HEK293T (cell line): ENCODE measurements at regions not wholly inside any gene's neighbourhood (a gene's known extent, or its start where the extent isn't known, plus 50 kb on each side); places are given as distances from the start of the nearest gene placed in this dataset.
"Not testable (repeated sequence)": the region's sequence is repeated elsewhere in the genome, so short reads cannot be mapped to it uniquely, and the experiment has no call there.

Experiments used
- CTCF ChIA-PET: fragments of 350-600 bp; formaldehyde crosslinking; extraction: SDS; loops from one replicate; lab custom pipeline; 2021; ENCODE audit warnings: antibody characterized with exemption, inconsistent platforms; lab: Yijun Ruan, JAX
- POLR2A ChIA-PET: fragments of 350-600 bp; formaldehyde crosslinking; extraction: SDS; loops from one replicate; lab custom pipeline; 2020; ENCODE audit warnings: antibody characterized with exemption, inconsistent platforms; lab: Yijun Ruan, JAX
- DNase-seq: peaks from one replicate; pipeline ENCODE4 v3.0.0; 2012; ENCODE audit warnings: mixed read lengths; ENCODE audit errors: extremely low spot score
- ARNT ChIP-seq: fragments of 450-650 bp; IDR thresholded peaks from 2 replicates; pipeline ENCODE4 v1.6.1; 2017; ENCODE audit warnings: mild to moderate bottlenecking
- BHLHE40 ChIP-seq: fragments of 450-650 bp; IDR thresholded peaks from 2 replicates; pipeline ENCODE4 v1.6.1; 2016; ENCODE audit warnings: mild to moderate bottlenecking, moderate library complexity, borderline replicate concordance
- CTBP1 ChIP-seq: fragments of 450-650 bp; IDR thresholded peaks from 2 replicates; pipeline ENCODE4 v1.6.1; 2016; ENCODE audit warnings: borderline replicate concordance
- ELF4 ChIP-seq: fragments of 450-650 bp; IDR thresholded peaks from 2 replicates; pipeline ENCODE4 v1.6.1; 2017; ENCODE audit warnings: antibody characterized with exemption
- FOXA1 ChIP-seq: fragments of 450-650 bp; IDR thresholded peaks from 2 replicates; pipeline ENCODE4 v1.6.1; 2016; ENCODE audit warnings: mild to moderate bottlenecking
- FOXK2 ChIP-seq: fragments of 450-650 bp; IDR thresholded peaks from 2 replicates; pipeline ENCODE4 v1.6.1; 2016; ENCODE audit warnings: mild to moderate bottlenecking
- FOXM1 ChIP-seq: fragments of 450-650 bp; IDR thresholded peaks from 2 replicates; pipeline ENCODE4 v1.6.1; 2017; ENCODE audit warnings: mild to moderate bottlenecking, borderline replicate concordance
- HDGF ChIP-seq: fragments of 450-650 bp; IDR thresholded peaks from 2 replicates; pipeline ENCODE4 v1.6.1; 2017; ENCODE audit warnings: antibody characterized with exemption, borderline replicate concordance
- L3MBTL2 ChIP-seq: fragments of 450-650 bp; conservative IDR thresholded peaks from 2 replicates; pipeline ENCODE4 v1.6.1; 2016; ENCODE audit warnings: mild to moderate bottlenecking
- LEF1 ChIP-seq: fragments of 450-650 bp; IDR thresholded peaks from 2 replicates; pipeline ENCODE4 v1.6.1; 2017; ENCODE audit warnings: mild to moderate bottlenecking, borderline replicate concordance
- NFRKB ChIP-seq: fragments of 450-650 bp; IDR thresholded peaks from 2 replicates; pipeline ENCODE4 v1.6.1; 2016; ENCODE audit warnings: mild to moderate bottlenecking, moderate library complexity
- PKNOX1 ChIP-seq: fragments of 450-650 bp; IDR thresholded peaks from 2 replicates; pipeline ENCODE4 v1.6.1; 2016
- SP1 ChIP-seq: fragments of 450-650 bp; IDR thresholded peaks from 2 replicates; pipeline ENCODE4 v1.6.1; 2017
- SUZ12 ChIP-seq: fragments of 450-650 bp; IDR thresholded peaks from 2 replicates; pipeline ENCODE4 v1.6.1; 2016; ENCODE audit warnings: mild to moderate bottlenecking
- TARDBP ChIP-seq: fragments of 450-650 bp; IDR thresholded peaks from 2 replicates; pipeline ENCODE4 v1.6.1; 2016
- ZNF384 ChIP-seq: fragments of 450-650 bp; IDR thresholded peaks from 2 replicates; pipeline ENCODE4 v1.6.1; 2016

- TF ChIP-seq CTBP1 (no peak), FOXK2 (no peak), ARNT (no peak), FOXM1 (no peak), ZNF384 (no peak), SUZ12 (no peak), FOXA1 (no peak), LEF1 (no peak)
- ChIA-PET POLR2A (no interaction called here), CTCF (no interaction called here)
- DNase-seq = no peak
Observed at GRCh38 chr5:51802551-51803184, 419.4 kb downstream of the ISL1 start.

GRCh38 chr5:51806677-51807076 lies 423.4 kb downstream of the ISL1 start:
- TF ChIP-seq PKNOX1 (no peak), HDGF (no peak), ZNF384 (no peak), NFRKB (no peak), ELF4 (no peak), LEF1 (no peak), TARDBP (no peak), FOXA1 (no peak), ARNT (no peak), CTBP1 (no peak), BHLHE40 (no peak)
- ChIA-PET POLR2A (no interaction called here), CTCF (no interaction called here)
- no peak for DNase-seq

- no peak for TF ChIP-seq LEF1
- TF ChIP-seq ELF4 = no peak
- TF ChIP-seq FOXM1 = no peak
- no peak for TF ChIP-seq NFRKB
- no peak for TF ChIP-seq FOXA1
- TF ChIP-seq FOXK2 = no peak
- no peak for TF ChIP-seq HDGF
- no peak for TF ChIP-seq SP1
- no peak for TF ChIP-seq CTBP1
- no peak for TF ChIP-seq SUZ12
- TF ChIP-seq TARDBP = no peak
- no peak for TF ChIP-seq L3MBTL2
- TF ChIP-seq PKNOX1 = no peak
- TF ChIP-seq ARNT = no peak
- DNase-seq = no peak
- ChIA-PET CTCF (no interaction called here), POLR2A (no interaction called here)
Observed at GRCh38 chr5:51810592-51810991, 427.3 kb downstream of the ISL1 start.

GRCh38 chr5:51811883-51812471 lies 428.7 kb downstream of the ISL1 start:
- CTCF ChIA-PET = no interaction called here
- TF ChIP-seq SUZ12 (no peak), FOXM1 (no peak), ZNF384 (no peak), SP1 (no peak), ELF4 (no peak), CTBP1 (no peak), LEF1 (no peak), L3MBTL2 (no peak), NFRKB (no peak), HDGF (no peak), ARNT (no peak), TARDBP (no peak), FOXK2 (no peak), FOXA1 (no peak), BHLHE40 (no peak), PKNOX1 (no peak)
- no peak for DNase-seq
- POLR2A ChIA-PET = no interaction called here

- CTCF ChIA-PET, POLR2A ChIA-PET, DNase-seq: not testable (repeated sequence)
Observed at GRCh38 chr5:51814817-51815216, 431.6 kb downstream of the ISL1 start.

- no peak for DNase-seq
- TF ChIP-seq HDGF (no peak), FOXK2 (no peak), ARNT (no peak), SUZ12 (no peak), CTBP1 (no peak), NFRKB (no peak), ELF4 (no peak), SP1 (no peak), L3MBTL2 (no peak), TARDBP (no peak), FOXM1 (no peak), FOXA1 (no peak), LEF1 (no peak), BHLHE40 (no peak), ZNF384 (no peak), PKNOX1 (no peak)
- POLR2A ChIA-PET = no interaction called here
- CTCF ChIA-PET = no interaction called here
Observed at GRCh38 chr5:51816427-51816826, 433.2 kb downstream of the ISL1 start.
